ENCODE measurements at regions not wholly inside any gene's neighbourhood (a gene's known extent, or its start where the extent isn't known, plus 50 kb on each side); places are given as distances from the start of the nearest gene placed in this dataset.

DNA sequence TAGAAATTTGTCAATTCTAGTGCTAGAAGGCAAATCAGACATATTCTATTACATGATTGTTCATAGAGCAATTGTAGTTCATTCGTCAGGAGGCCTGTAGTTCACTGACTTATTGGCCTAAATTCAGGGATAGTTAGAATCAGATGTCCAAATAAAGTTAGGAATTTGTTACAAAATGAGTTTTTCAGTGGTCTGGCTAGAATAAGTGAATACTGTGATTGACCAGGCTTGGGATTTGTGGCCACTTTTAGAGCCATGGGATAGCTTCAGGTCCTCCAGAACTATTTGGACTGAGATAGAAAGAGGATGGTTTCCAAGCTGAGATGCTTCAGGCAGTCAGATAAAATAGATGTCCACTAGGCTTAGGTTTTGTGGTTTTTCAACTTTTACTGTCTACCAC is 199.1 kb upstream of the MPDZ start:
- CTCF ChIA-PET: interaction anchor here (0.9 kb wide), 1 partner anchor 874 kb away, joined by 3 read pairs; no protein-coding TSS in a partner anchor
- POLR2A ChIA-PET: no interaction called here

DNA sequence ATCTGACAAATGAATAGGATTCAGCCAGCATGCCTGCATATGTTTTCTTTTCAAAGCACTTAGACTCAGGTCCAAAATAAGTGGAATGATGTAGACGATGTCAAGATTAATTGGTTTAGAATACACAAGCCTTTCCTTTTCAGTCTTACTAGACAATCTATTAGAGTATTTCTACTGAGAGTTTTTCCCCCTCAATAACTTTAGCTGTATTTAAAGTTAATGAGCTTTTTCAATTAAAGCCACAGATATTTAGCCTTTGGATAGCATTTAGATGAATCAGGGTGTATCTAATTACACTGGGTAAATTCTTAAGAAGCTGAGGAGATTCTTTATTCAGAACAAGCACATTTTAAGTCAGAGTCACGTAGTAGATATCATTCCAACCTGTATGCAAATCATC is 198.7 kb upstream of the MPDZ start:
- H3K4me1 ChIP-seq (ENCODE audit: control insufficient read depth, insufficient read depth, low read length): no peaks in the 10 kb centered on the region
- H3K9me3 ChIP-seq (ENCODE audit: control insufficient read depth, insufficient read depth, low read depth, low read length): no peaks in the 10 kb centered on the region
- no peaks in the 10 kb centered on the region for H3K36me3 ChIP-seq (ENCODE audit: control insufficient read depth in 2 of 2, insufficient read depth in 1 of 2, low read length in 2 of 2)
- H3K27ac ChIP-seq (ENCODE audit: extremely low read depth, low read depth, low read length): no peak overlapping the region
- TF ChIP-seq ZFP41 (tag by site-specific recombination; IDR thresholded peaks at IDR 0.05; ENCODE audit: borderline replicate concordance) (no peak), ZNF629 (tag by site-specific recombination; IDR thresholded peaks at IDR 0.05) (no peak), ZNF610 (tag by site-specific recombination; IDR thresholded peaks at IDR 0.05; ENCODE audit: borderline replicate concordance) (no peak), ZNF26 (tag by site-specific recombination; IDR thresholded peaks at IDR 0.05) (no peak), BCL11B (tag by site-specific recombination; IDR thresholded peaks at IDR 0.05; ENCODE audit: low read depth) (no peak)
- TF ChIP-seq, protein P1, sequence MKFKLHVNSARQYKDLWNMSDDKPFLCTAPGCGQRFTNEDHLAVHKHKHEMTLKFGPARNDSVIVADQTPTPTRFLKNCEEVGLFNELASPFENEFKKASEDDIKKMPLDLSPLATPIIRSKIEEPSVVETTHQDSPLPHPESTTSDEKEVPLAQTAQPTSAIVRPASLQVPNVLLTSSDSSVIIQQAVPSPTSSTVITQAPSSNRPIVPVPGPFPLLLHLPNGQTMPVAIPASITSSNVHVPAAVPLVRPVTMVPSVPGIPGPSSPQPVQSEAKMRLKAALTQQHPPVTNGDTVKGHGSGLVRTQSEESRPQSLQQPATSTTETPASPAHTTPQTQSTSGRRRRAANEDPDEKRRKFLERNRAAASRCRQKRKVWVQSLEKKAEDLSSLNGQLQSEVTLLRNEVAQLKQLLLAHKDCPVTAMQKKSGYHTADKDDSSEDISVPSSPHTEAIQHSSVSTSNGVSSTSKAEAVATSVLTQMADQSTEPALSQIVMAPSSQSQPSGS (tag by site-specific recombination; IDR thresholded peaks at IDR 0.05; ENCODE audit: low read depth): no peak
- ChIA-PET CTCF (interaction anchor here (0.9 kb wide), 1 partner anchor 875 kb away, joined by 3 read pairs; no protein-coding TSS in a partner anchor), POLR2A (no interaction called here)
- no peak overlapping the region for H3K4me3 ChIP-seq (ENCODE audit: low read depth, low read length)

More for the DNA sequence above, 199.1 kb upstream of the MPDZ start:
- no peak overlapping the region for H3K4me3 ChIP-seq (ENCODE audit: low read depth, low read length)
- H3K9me3 ChIP-seq (ENCODE audit: control insufficient read depth, insufficient read depth, low read depth, low read length): no peaks in the 10 kb centered on the region
- no peak for TF ChIP-seq ZNF747 (tag by site-specific recombination; IDR thresholded peaks at IDR 0.05)
- no peak for TF ChIP-seq ZNF560 (tag by site-specific recombination; IDR thresholded peaks at IDR 0.05; ENCODE audit: borderline replicate concordance)
- TF ChIP-seq ZNF341 (tag by site-specific recombination; IDR thresholded peaks at IDR 0.05; ENCODE audit: low read depth): no peak
- no peak for TF ChIP-seq ZNF510 (tag by site-specific recombination; IDR thresholded peaks at IDR 0.05; ENCODE audit: insufficient replicate concordance)
- no peak for TF ChIP-seq ZNF311 (tag by site-specific recombination; IDR thresholded peaks at IDR 0.05; ENCODE audit: borderline replicate concordance)
- TF ChIP-seq KLF7 (tag by site-specific recombination; IDR thresholded peaks at IDR 0.05; ENCODE audit: borderline replicate concordance): no peak
- H3K4me1 ChIP-seq (ENCODE audit: control insufficient read depth, insufficient read depth, low read length): no peaks in the 10 kb centered on the region
- H3K27ac ChIP-seq (ENCODE audit: extremely low read depth, low read depth, low read length): no peak overlapping the region
- no peaks in the 10 kb centered on the region for H3K36me3 ChIP-seq (ENCODE audit: control insufficient read depth in 2 of 2, insufficient read depth in 1 of 2, low read length in 2 of 2)

- ChIA-PET CTCF (interaction anchor here (1.3 kb wide), 1 partner anchor 11 kb away, joined by 5 read pairs; no protein-coding TSS in a partner anchor), POLR2A (no interaction called here)
- TF ChIP-seq PRDM1 (tag by site-specific recombination; IDR thresholded peaks at IDR 0.05) (no peak), SCRT1 (tag by site-specific recombination; IDR thresholded peaks at IDR 0.05; ENCODE audit: borderline replicate concordance) (no peak), ZNF324 (tag by site-specific recombination; IDR thresholded peaks at IDR 0.05) (no peak), ZNF670 (tag by site-specific recombination; IDR thresholded peaks at IDR 0.05; ENCODE audit: low read depth) (no peak), ZNF157 (tag by site-specific recombination; IDR thresholded peaks at IDR 0.05) (no peak), HOXD13 (CRISPR knock-in tag; IDR thresholded peaks at IDR 0.05; ENCODE audit: borderline replicate concordance) (no peak), ZBTB17 (tag by site-specific recombination; IDR thresholded peaks at IDR 0.05) (no peak), YY2 (tag by site-specific recombination; IDR thresholded peaks at IDR 0.05) (no peak), WT1 (tag by site-specific recombination; IDR thresholded peaks at IDR 0.05) (no peak), ZNF266 (tag by site-specific recombination; IDR thresholded peaks at IDR 0.05; ENCODE audit: low read depth) (no peak)
- TF ChIP-seq, protein P2, sequence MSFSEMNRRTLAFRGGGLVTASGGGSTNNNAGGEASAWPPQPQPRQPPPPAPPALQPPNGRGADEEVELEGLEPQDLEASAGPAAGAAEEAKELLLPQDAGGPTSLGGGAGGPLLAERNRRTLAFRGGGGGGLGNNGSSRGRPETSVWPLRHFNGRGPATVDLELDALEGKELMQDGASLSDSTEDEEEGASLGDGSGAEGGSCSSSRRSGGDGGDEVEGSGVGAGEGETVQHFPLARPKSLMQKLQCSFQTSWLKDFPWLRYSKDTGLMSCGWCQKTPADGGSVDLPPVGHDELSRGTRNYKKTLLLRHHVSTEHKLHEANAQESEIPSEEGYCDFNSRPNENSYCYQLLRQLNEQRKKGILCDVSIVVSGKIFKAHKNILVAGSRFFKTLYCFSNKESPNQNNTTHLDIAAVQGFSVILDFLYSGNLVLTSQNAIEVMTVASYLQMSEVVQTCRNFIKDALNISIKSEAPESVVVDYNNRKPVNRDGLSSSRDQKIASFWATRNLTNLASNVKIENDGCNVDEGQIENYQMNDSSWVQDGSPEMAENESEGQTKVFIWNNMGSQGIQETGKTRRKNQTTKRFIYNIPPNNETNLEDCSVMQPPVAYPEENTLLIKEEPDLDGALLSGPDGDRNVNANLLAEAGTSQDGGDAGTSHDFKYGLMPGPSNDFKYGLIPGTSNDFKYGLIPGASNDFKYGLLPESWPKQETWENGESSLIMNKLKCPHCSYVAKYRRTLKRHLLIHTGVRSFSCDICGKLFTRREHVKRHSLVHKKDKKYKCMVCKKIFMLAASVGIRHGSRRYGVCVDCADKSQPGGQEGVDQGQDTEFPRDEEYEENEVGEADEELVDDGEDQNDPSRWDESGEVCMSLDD (tag by site-specific recombination; IDR thresholded peaks at IDR 0.05): no peak
- TF ChIP-seq, protein P3, sequence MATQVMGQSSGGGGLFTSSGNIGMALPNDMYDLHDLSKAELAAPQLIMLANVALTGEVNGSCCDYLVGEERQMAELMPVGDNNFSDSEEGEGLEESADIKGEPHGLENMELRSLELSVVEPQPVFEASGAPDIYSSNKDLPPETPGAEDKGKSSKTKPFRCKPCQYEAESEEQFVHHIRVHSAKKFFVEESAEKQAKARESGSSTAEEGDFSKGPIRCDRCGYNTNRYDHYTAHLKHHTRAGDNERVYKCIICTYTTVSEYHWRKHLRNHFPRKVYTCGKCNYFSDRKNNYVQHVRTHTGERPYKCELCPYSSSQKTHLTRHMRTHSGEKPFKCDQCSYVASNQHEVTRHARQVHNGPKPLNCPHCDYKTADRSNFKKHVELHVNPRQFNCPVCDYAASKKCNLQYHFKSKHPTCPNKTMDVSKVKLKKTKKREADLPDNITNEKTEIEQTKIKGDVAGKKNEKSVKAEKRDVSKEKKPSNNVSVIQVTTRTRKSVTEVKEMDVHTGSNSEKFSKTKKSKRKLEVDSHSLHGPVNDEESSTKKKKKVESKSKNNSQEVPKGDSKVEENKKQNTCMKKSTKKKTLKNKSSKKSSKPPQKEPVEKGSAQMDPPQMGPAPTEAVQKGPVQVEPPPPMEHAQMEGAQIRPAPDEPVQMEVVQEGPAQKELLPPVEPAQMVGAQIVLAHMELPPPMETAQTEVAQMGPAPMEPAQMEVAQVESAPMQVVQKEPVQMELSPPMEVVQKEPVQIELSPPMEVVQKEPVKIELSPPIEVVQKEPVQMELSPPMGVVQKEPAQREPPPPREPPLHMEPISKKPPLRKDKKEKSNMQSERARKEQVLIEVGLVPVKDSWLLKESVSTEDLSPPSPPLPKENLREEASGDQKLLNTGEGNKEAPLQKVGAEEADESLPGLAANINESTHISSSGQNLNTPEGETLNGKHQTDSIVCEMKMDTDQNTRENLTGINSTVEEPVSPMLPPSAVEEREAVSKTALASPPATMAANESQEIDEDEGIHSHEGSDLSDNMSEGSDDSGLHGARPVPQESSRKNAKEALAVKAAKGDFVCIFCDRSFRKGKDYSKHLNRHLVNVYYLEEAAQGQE (tag by site-specific recombination; IDR thresholded peaks at IDR 0.05): no peak
Measured at GRCh38 chr9:13470836-13471235, 191.3 kb upstream of the MPDZ start.

More at GRCh38 chr9:13470836-13471235, 191.3 kb upstream of the MPDZ start:
- no peak overlapping the region for H3K27ac ChIP-seq (ENCODE audit: extremely low read depth, low read depth, low read length)
- H3K4me1 ChIP-seq (ENCODE audit: control insufficient read depth, insufficient read depth, low read length): no peaks in the 10 kb centered on the region
- H3K4me3 ChIP-seq (ENCODE audit: low read depth, low read length): no peak overlapping the region
- no peaks in the 10 kb centered on the region for H3K9me3 ChIP-seq (ENCODE audit: control insufficient read depth, insufficient read depth, low read depth, low read length)
- no peaks in the 10 kb centered on the region for H3K36me3 ChIP-seq (ENCODE audit: control insufficient read depth in 2 of 2, insufficient read depth in 1 of 2, low read length in 2 of 2)

Measured in HEK293 (cell line).